NCI-H524 (cell line): ENCODE measurements at regions not wholly inside any gene's neighbourhood (a gene's known extent, or its start where the extent isn't known, plus 50 kb on each side); places are given as distances from the start of the nearest gene placed in this dataset.

Experiments
- DNase-seq, 2 experiments: peaks; one replicate each; lab custom pipeline; 2025; lab: John Stamatoyannopoulos, UW

GRCh38 chr18:73733806-73734314 lies 413.8 kb downstream of the FBXO15 start:
- no peak for DNase-seq

- DNase-seq = no peak
Measured at GRCh38 chr18:73733376-73733775, 414.3 kb downstream of the FBXO15 start.

- DNase-seq = no peak
Measured at GRCh38 chr18:73728657-73729056, 419.0 kb downstream of the FBXO15 start.

- DNase-seq = peak in 1 of 2 experiments; percentile 36
Measured at GRCh38 chr18:73724958-73725357, 422.7 kb downstream of the FBXO15 start.

GRCh38 chr18:73719611-73720010 lies 428.0 kb downstream of the FBXO15 start:
- no peak for DNase-seq

- DNase-seq = no peak
Measured at GRCh38 chr18:73717570-73717969, 430.1 kb downstream of the FBXO15 start.

- peak in 1 of 2 experiments; percentile 17 for DNase-seq
Measured at GRCh38 chr18:73715210-73715670, 432.4 kb downstream of the FBXO15 start.

GRCh38 chr18:73714466-73714865 lies 433.2 kb downstream of the FBXO15 start:
- no peak for DNase-seq

GRCh38 chr18:73711256-73711655 lies 436.4 kb downstream of the FBXO15 start:
- DNase-seq = no peak

- no peak for DNase-seq
Measured at GRCh38 chr18:73708591-73708990, 439.0 kb downstream of the FBXO15 start.

GRCh38 chr18:73707035-73707434 lies 440.6 kb downstream of the FBXO15 start:
- DNase-seq = no peak

GRCh38 chr18:73697353-73697752 lies 450.3 kb downstream of the FBXO15 start:
- no peak for DNase-seq

GRCh38 chr18:73696698-73697097 lies 450.9 kb downstream of the FBXO15 start:
- DNase-seq = no peak

GRCh38 chr18:73696171-73696570 lies 451.5 kb downstream of the FBXO15 start:
- DNase-seq = no peak

GRCh38 chr18:73693091-73693490 lies 454.5 kb downstream of the FBXO15 start:
- DNase-seq = no peak

GRCh38 chr18:73691624-73692023 lies 456.0 kb downstream of the FBXO15 start:
- no peak for DNase-seq

- no peak for DNase-seq
Measured at GRCh38 chr18:73691118-73691517, 456.5 kb downstream of the FBXO15 start.

GRCh38 chr18:73690222-73690621 lies 457.4 kb downstream of the FBXO15 start:
- DNase-seq = no peak

GRCh38 chr18:73688851-73689711 lies 458.6 kb downstream of the FBXO15 start:
- DNase-seq = peak in 1 of 2 experiments; percentile 1

GRCh38 chr18:73688161-73688560 lies 459.5 kb downstream of the FBXO15 start:
- no peak for DNase-seq

GRCh38 chr18:73684647-73685046 lies 463.0 kb downstream of the FBXO15 start:
- no peak for DNase-seq

GRCh38 chr18:73683409-73684238 lies 464.0 kb downstream of the FBXO15 start:
- no peak for DNase-seq

GRCh38 chr18:73681912-73682311 lies 465.7 kb downstream of the FBXO15 start:
- no peak for DNase-seq
